ENCODE measurements at regions not wholly inside any gene's neighbourhood (a gene's known extent, or its start where the extent isn't known, plus 50 kb on each side); places are given as distances from the start of the nearest gene placed in this dataset.
"Not testable (repeated sequence)": the region's sequence is repeated elsewhere in the genome, so short reads cannot be mapped to it uniquely, and the experiment has no call there.

DNA sequence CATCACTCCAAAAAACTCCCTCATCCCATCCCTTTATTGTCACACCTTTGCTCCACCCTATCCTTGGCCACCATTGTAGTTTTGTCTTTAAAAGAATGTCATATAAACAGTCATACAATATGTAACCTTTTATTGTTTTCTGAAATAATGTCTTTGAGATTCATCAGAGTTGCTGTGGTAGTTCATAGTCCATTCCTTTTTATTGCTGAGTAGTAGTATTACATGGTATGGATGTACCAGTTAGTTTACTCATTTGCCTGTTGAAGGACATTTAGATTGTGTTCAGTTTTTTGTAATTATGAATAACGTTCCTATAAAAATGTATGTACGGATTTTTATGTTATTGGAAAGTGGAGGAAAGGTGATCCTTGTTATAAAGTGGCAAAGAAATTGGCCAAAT, 171.8 kb upstream of the GCFC2 start:
- Histone ChIP-seq H3K79me2 (ENCODE audit: insufficient read depth, low read length) (no peaks in the 10 kb centered on the region), H4K20me1 (ENCODE audit: insufficient read depth, low read length) (no peaks in the 10 kb centered on the region), H2AFZ (ENCODE audit: insufficient read depth, low read depth, low read length, poor library complexity, severe bottlenecking) (no peak overlapping the region), H3K36me3 (replicated peaks in 1 of 2; ENCODE audit: control insufficient read depth in 1 of 2, insufficient read depth in 2 of 2, low read length in 2 of 2) (no peaks in the 10 kb centered on the region), H3K4me2 (replicated peaks; ENCODE audit: extremely low read depth, low read length, poor library complexity, severe bottlenecking) (no peak overlapping the region), H3K27me3 (ENCODE audit: control insufficient read depth in 2 of 2, insufficient read depth in 2 of 2, low read length in 2 of 2) (no peaks in the 10 kb centered on the region), H3K9ac (ENCODE audit: insufficient read depth, low read length, poor library complexity, severe bottlenecking) (no peak overlapping the region), H3K4me3 (replicated peaks in 1 of 3; ENCODE audit: low read depth in 2 of 3, low read length in 3 of 3) (no peak overlapping the region), H3K27ac (ENCODE audit: low read depth in 1 of 2, low read length in 2 of 2) (no peak overlapping the region), H3K4me1 (ENCODE audit: control insufficient read depth in 1 of 2, insufficient read depth in 2 of 2, low read length in 2 of 2) (no peaks in the 10 kb centered on the region), H3K9me3 (replicated peaks in 1 of 2; ENCODE audit: control insufficient read depth in 1 of 2, insufficient read depth in 1 of 2, low read length in 2 of 2) (peaks cover 4 to 5% of the 10 kb centered on the region in 2 donors)
- peaks cover 3 to 12% (median 8%) of the 10 kb centered on the region in 7 donors for H3K9me3 Mint-ChIP-seq
- intact Hi-C loops (cut with micrococcal nuclease), result no loop called here
- TF ChIP-seq, protein P1, sequence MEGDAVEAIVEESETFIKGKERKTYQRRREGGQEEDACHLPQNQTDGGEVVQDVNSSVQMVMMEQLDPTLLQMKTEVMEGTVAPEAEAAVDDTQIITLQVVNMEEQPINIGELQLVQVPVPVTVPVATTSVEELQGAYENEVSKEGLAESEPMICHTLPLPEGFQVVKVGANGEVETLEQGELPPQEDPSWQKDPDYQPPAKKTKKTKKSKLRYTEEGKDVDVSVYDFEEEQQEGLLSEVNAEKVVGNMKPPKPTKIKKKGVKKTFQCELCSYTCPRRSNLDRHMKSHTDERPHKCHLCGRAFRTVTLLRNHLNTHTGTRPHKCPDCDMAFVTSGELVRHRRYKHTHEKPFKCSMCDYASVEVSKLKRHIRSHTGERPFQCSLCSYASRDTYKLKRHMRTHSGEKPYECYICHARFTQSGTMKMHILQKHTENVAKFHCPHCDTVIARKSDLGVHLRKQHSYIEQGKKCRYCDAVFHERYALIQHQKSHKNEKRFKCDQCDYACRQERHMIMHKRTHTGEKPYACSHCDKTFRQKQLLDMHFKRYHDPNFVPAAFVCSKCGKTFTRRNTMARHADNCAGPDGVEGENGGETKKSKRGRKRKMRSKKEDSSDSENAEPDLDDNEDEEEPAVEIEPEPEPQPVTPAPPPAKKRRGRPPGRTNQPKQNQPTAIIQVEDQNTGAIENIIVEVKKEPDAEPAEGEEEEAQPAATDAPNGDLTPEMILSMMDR (IDR thresholded peaks at IDR 0.05), result no peak
- no peak overlapping the region for H3K4me3 Mint-ChIP-seq
- H3K27ac Mint-ChIP-seq, result no peak overlapping the region
- peaks cover 0 to 2% (median 0%) of the 10 kb centered on the region in 3 donors for H3K27me3 Mint-ChIP-seq (ENCODE audit: low read depth in 3 of 3)
- no peaks in the 10 kb centered on the region for H3K4me1 Mint-ChIP-seq
- H3K36me3 Mint-ChIP-seq, result no peaks in the 10 kb centered on the region
- DNase-seq, result no peak
- WGBS (ENCODE audit: insufficient coverage), result 79% methylated on average over 2 of the region's 2 CpGs

DNA sequence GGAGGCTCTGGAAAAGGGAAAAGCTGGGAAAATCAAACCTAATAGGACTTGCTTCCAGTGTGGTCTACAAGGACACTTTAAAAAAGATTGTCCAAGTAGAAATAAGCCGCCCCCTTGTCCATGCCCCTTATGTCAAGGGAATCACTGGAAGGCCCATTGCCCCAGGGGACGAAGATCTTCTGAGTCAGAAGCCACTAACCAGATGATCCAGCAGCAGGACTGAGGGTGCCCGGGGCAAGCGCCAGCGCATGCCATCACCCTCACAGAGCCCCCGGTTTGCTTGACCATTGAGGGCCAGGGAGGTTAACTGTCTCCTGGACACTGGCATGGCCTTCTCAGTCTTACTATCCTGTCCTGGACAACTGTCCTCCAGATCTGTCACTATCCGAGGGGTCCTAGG, 164.9 kb upstream of the GCFC2 start:
- H3K36me3 ChIP-seq (replicated peaks in 1 of 2; ENCODE audit: control insufficient read depth in 1 of 2, insufficient read depth in 2 of 2, low read length in 2 of 2); DNase-seq; H3K4me3 Mint-ChIP-seq; H3K9ac ChIP-seq (ENCODE audit: insufficient read depth, low read length, poor library complexity, severe bottlenecking); H3K27ac ChIP-seq (ENCODE audit: low read depth in 1 of 2, low read length in 2 of 2); H3K27me3 Mint-ChIP-seq (ENCODE audit: low read depth in 3 of 3); H3K36me3 Mint-ChIP-seq; H3K4me2 ChIP-seq (replicated peaks; ENCODE audit: extremely low read depth, low read length, poor library complexity, severe bottlenecking); H3K79me2 ChIP-seq (ENCODE audit: insufficient read depth, low read length); intact Hi-C loops (cut with micrococcal nuclease); H3K4me3 ChIP-seq (replicated peaks in 1 of 3; ENCODE audit: low read depth in 2 of 3, low read length in 3 of 3); H3K27ac Mint-ChIP-seq; H3K4me1 ChIP-seq (ENCODE audit: control insufficient read depth in 1 of 2, insufficient read depth in 2 of 2, low read length in 2 of 2); H2AFZ ChIP-seq (ENCODE audit: insufficient read depth, low read depth, low read length, poor library complexity, severe bottlenecking); H3K4me1 Mint-ChIP-seq; H3K27me3 ChIP-seq (ENCODE audit: control insufficient read depth in 2 of 2, insufficient read depth in 2 of 2, low read length in 2 of 2); H4K20me1 ChIP-seq (ENCODE audit: insufficient read depth, low read length): not testable (repeated sequence)
- 87% methylated on average over 5 of the region's 7 CpGs for WGBS (ENCODE audit: insufficient coverage)
- H3K9me3 Mint-ChIP-seq, result peaks cover 3 to 20% (median 16%) of the 10 kb centered on the region in 7 donors
- H3K9me3 ChIP-seq (replicated peaks in 1 of 2; ENCODE audit: control insufficient read depth in 1 of 2, insufficient read depth in 1 of 2, low read length in 2 of 2), result peaks cover 5 to 16% of the 10 kb centered on the region in 2 donors

DNA sequence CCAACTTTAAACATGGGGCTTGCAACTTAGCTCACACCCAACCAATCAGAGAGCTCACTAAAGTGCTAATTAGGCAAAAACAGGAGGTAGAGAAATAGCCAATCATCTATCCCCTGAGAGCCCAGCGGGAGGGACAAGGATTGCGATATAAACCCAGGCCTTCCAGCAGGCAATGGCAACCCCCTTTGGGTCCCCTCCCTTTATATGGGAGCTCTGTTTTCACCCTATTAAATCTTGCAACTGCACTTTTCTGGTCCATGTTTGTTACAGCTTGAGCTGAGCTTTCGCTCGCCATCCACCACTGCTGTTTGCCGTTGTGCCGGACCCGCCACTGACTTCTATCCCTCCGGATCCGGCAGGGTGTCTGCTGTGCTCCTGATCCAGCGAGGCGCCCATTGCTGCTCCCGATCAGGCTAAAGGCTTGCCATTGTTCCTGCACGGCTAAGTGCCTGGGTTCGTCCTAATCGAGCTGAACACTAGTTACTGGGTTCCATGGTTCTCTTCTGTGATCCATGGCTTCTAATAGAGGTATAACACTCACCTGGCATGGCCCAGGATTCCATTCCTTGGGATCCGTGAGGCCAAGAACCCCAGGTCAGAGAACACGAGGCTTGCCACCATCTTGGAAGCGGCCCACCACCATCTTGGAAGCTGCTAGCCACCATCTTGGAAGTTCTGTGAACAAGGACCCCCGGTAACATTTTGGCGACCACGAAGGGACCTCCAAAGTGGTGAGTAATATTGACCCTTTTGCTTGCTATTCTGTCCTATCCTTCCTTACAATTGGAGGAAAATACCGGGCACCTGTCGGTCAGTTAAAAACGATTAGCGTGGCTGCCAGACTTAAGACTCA, 161.3 kb upstream of the GCFC2 start:
- H3K9ac ChIP-seq (ENCODE audit: insufficient read depth, low read length, poor library complexity, severe bottlenecking); DNase-seq; H3K27ac ChIP-seq (ENCODE audit: low read depth in 1 of 2, low read length in 2 of 2); H3K36me3 ChIP-seq (replicated peaks in 1 of 2; ENCODE audit: control insufficient read depth in 1 of 2, insufficient read depth in 2 of 2, low read length in 2 of 2); H3K4me1 ChIP-seq (ENCODE audit: control insufficient read depth in 1 of 2, insufficient read depth in 2 of 2, low read length in 2 of 2); H3K79me2 ChIP-seq (ENCODE audit: insufficient read depth, low read length); intact Hi-C loops (cut with micrococcal nuclease); H3K36me3 Mint-ChIP-seq; H4K20me1 ChIP-seq (ENCODE audit: insufficient read depth, low read length); H3K4me2 ChIP-seq (replicated peaks; ENCODE audit: extremely low read depth, low read length, poor library complexity, severe bottlenecking); H3K4me1 Mint-ChIP-seq; H3K27ac Mint-ChIP-seq; H3K4me3 ChIP-seq (replicated peaks in 1 of 3; ENCODE audit: low read depth in 2 of 3, low read length in 3 of 3); H3K4me3 Mint-ChIP-seq; H3K27me3 ChIP-seq (ENCODE audit: control insufficient read depth in 2 of 2, insufficient read depth in 2 of 2, low read length in 2 of 2); H3K27me3 Mint-ChIP-seq (ENCODE audit: low read depth in 3 of 3); H2AFZ ChIP-seq (ENCODE audit: insufficient read depth, low read depth, low read length, poor library complexity, severe bottlenecking): not testable (repeated sequence)
- H3K9me3 ChIP-seq (replicated peaks in 1 of 2; ENCODE audit: control insufficient read depth in 1 of 2, insufficient read depth in 1 of 2, low read length in 2 of 2), result peaks cover 0 to 12% of the 10 kb centered on the region in 2 donors
- peaks cover 0 to 14% (median 9%) of the 10 kb centered on the region in 7 donors for H3K9me3 Mint-ChIP-seq
- whole genome bisulfite sequencing (ENCODE audit: insufficient coverage), result 91% methylated on average over 15 of the region's 25 CpGs
